ENCODE measurements at regions not wholly inside any gene's neighbourhood (a gene's known extent, or its start where the extent isn't known, plus 50 kb on each side); places are given as distances from the start of the nearest gene placed in this dataset.

GRCh38 chr5:6159832-6160430 lies 218.4 kb downstream of the MED10 start:
- no peak for DNase-seq

GRCh38 chr5:6158974-6159831 lies 219.1 kb downstream of the MED10 start:
- DNase-seq = no peak

- DNase-seq = no peak
Observed at GRCh38 chr5:6154216-6154615, 224.1 kb downstream of the MED10 start.

GRCh38 chr5:6146271-6146670 lies 232.1 kb downstream of the MED10 start:
- DNase-seq = no peak

GRCh38 chr5:6145616-6146237 lies 232.6 kb downstream of the MED10 start:
- no peak for DNase-seq

- DNase-seq = no peak
Observed at GRCh38 chr5:6143523-6143922, 234.8 kb downstream of the MED10 start.

- no peak for DNase-seq
Observed at GRCh38 chr5:6142353-6142752, 236.0 kb downstream of the MED10 start.

- no peak for DNase-seq
Observed at GRCh38 chr5:6140219-6140618, 238.1 kb downstream of the MED10 start.

- no peak for DNase-seq
Observed at GRCh38 chr5:6135977-6136376, 242.4 kb downstream of the MED10 start.

- DNase-seq = no peak
Observed at GRCh38 chr5:6134281-6134680, 244.1 kb downstream of the MED10 start.

- DNase-seq = no peak
Observed at GRCh38 chr5:6125781-6126180, 252.6 kb downstream of the MED10 start.

GRCh38 chr5:6118691-6119090 lies 259.7 kb downstream of the MED10 start:
- no peak for DNase-seq

GRCh38 chr5:6117212-6117611 lies 261.1 kb downstream of the MED10 start:
- DNase-seq = no peak

- DNase-seq = no peak
Observed at GRCh38 chr5:6115852-6116251, 262.5 kb downstream of the MED10 start.

GRCh38 chr5:6112538-6112937 lies 265.8 kb downstream of the MED10 start:
- no peak for DNase-seq

GRCh38 chr5:6112125-6112524 lies 266.2 kb downstream of the MED10 start:
- no peak for DNase-seq

GRCh38 chr5:6111131-6111530 lies 267.2 kb downstream of the MED10 start:
- DNase-seq = no peak

- no peak for DNase-seq
Observed at GRCh38 chr5:6110441-6111005, 267.8 kb downstream of the MED10 start.

- no peak for DNase-seq
Observed at GRCh38 chr5:6108981-6109825, 269.1 kb downstream of the MED10 start.

GRCh38 chr5:6108540-6108848 lies 269.9 kb downstream of the MED10 start:
- no peak for DNase-seq

- DNase-seq = no peak
Observed at GRCh38 chr5:6107675-6108539, 270.4 kb downstream of the MED10 start.

GRCh38 chr5:6106756-6107155 lies 271.6 kb downstream of the MED10 start:
- no peak for DNase-seq

Data from NCI-H2171 treated with DMSO at 0.1 percent for 48 hours (cell line).